ACC112 (cell line): ENCODE measurements at regions not wholly inside any gene's neighbourhood (a gene's known extent, or its start where the extent isn't known, plus 50 kb on each side); places are given as distances from the start of the nearest gene placed in this dataset.
"Not testable (repeated sequence)": the region's sequence is repeated elsewhere in the genome, so short reads cannot be mapped to it uniquely, and the experiment has no call there.

Experiments used
- H2AFZ ChIP-seq: fragments of 200-600 bp; sonication (generic); one replicate; pipeline ENCODE4 v1.6.0; 2017; ENCODE audit warnings: antibody characterized with exemption, low read length; ENCODE audit not compliant: unreplicated experiment
- H3K27ac ChIP-seq: fragments of 200-600 bp; sonication (generic); 2 replicates; pipeline ENCODE4 v1.5.1; 2014; ENCODE audit warnings: low read depth, mild to moderate bottlenecking, antibody characterized with exemption, low read length, moderate library complexity
- H3K27me3 ChIP-seq: fragments of 200-600 bp; sonication (generic); 2 replicates; pipeline ENCODE4 v1.6.1; 2014; ENCODE audit warnings: mild to moderate bottlenecking, antibody characterized with exemption, low read length, moderate library complexity, mixed read lengths; ENCODE audit not compliant: insufficient read depth
- H3K36me3 ChIP-seq: fragments of 200-600 bp; sonication (generic); 2 replicates; pipeline ENCODE4 v1.6.1; 2016; ENCODE audit warnings: mild to moderate bottlenecking, antibody characterized with exemption, low read length, moderate library complexity, mixed read lengths; ENCODE audit not compliant: insufficient read depth
- H3K4me1 ChIP-seq: fragments of 200-600 bp; sonication (generic); one replicate; pipeline ENCODE4 v1.6.1; 2016; ENCODE audit warnings: low read length, mixed read lengths; ENCODE audit not compliant: insufficient read depth, unreplicated experiment, control insufficient read depth
- H3K4me3 ChIP-seq: fragments of 200-600 bp; sonication (generic); 2 replicates; pipeline ENCODE4 v1.5.1; 2014; ENCODE audit warnings: mild to moderate bottlenecking, low read depth, low read length
- H3K79me2 ChIP-seq: fragments of 200-600 bp; sonication (generic); one replicate; pipeline ENCODE4 v1.6.0; 2016; ENCODE audit warnings: low read length; ENCODE audit not compliant: control insufficient read depth, unreplicated experiment, insufficient read depth

DNA sequence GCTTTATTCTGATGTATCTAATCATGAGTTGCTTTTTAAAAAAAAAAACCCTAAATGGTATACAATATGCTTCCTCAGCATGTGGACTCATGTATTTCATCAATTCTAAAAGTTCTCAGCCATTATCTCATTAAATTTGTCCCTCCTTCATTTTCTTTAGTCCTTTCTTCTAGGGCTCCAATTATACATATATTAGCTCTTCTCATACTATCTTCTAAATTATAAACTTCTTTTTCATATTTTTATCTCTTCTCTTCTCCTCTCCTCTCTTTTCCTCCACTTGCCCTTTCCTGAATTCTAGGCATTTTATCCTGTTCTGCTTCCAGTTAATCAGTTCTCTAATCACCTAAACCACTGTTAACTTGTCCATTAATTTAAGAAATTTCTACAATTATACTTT, 55.0 kb upstream of the IL33 start:
- no peak overlapping the region for H3K4me3 ChIP-seq
- no peak overlapping the region for H2AFZ ChIP-seq
- no peaks in the 10 kb centered on the region for H3K36me3 ChIP-seq

DNA sequence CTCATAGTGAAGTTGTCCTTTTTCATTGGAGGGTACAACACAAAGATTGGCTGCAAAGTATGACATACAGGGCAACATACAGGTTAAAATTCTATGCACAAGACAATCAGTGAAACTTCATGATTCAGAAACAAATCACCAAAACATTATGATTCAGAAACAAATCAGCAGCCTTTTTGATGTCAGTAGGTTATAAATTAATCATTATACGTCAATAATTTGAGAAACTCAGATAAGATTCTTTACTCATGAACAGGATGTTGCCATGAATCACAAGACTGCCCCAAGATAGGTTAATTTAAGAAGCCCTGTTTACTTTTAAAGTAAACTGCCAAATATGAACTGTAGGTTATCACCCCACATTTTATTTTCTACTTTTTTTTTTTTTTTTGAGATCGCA, 62.2 kb upstream of the IL33 start:
- H3K79me2 ChIP-seq: no peaks in the 10 kb centered on the region
- no peaks in the 10 kb centered on the region for H3K36me3 ChIP-seq
- no peaks in the 10 kb centered on the region for H3K27me3 ChIP-seq
- peaks cover 15% of the 10 kb centered on the region for H3K4me1 ChIP-seq
- H3K4me3 ChIP-seq: no peak overlapping the region
- H2AFZ ChIP-seq: no peak overlapping the region
- H3K27ac ChIP-seq: peak overlapping the region; percentile 54

More for the DNA sequence above, 55.0 kb upstream of the IL33 start:
- Histone ChIP-seq H3K79me2 (no peaks in the 10 kb centered on the region), H3K27me3 (no peaks in the 10 kb centered on the region), H3K27ac (no peak overlapping the region), H3K4me1 (no peaks in the 10 kb centered on the region)

DNA sequence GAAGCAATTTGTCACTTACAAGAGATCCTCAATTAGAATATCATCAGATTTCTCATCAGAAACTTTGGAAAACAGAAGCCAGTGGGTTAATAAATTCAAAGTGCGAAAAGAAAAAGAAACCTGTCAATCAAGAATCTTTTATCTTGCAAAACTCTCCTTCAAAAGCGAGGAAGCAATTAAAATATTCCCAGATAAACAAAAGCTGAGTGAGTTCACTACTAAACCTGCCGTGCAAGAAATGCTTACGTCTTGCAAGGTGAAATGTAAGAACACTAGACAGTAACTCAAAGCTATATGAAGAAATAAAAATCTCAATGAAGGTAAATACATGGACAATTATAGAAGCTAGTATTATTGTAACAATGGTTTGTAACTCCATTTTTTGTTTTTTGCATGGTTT, 62.8 kb upstream of the IL33 start:
- H3K4me3 ChIP-seq: no peak overlapping the region

DNA sequence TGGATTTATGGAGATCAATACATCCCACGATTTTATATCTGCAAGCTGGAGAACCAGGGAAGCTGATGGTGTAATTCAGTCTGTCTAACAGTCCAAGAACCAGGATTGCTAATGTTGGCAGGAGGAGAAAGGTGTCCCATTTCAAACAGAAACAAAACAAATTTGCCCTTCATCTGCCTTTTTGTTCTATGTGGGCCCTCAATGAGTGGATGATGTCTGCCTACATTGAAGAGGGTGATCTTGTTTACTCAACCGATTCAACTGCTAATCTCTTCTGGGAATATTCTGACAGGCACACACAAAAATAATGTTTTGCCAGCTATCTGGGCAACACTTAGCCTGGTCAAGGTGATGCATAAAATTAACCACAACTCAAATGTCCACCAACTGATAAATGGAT, 65.1 kb upstream of the IL33 start:
- Histone ChIP-seq H3K79me2 (no peaks in the 10 kb centered on the region), H2AFZ (no peak overlapping the region), H3K27me3 (no peaks in the 10 kb centered on the region), H3K4me3 (no peak overlapping the region), H3K27ac (no peak overlapping the region), H3K36me3 (no peaks in the 10 kb centered on the region), H3K4me1 (peaks cover 15% of the 10 kb centered on the region)

More for the DNA sequence above, 62.8 kb upstream of the IL33 start:
- no peak overlapping the region for H2AFZ ChIP-seq
- peak overlapping the region; percentile 54 for H3K27ac ChIP-seq
- no peaks in the 10 kb centered on the region for H3K27me3 ChIP-seq
- H3K36me3 ChIP-seq: no peaks in the 10 kb centered on the region
- H3K79me2 ChIP-seq: no peaks in the 10 kb centered on the region
- H3K4me1 ChIP-seq: peaks cover 15% of the 10 kb centered on the region

DNA sequence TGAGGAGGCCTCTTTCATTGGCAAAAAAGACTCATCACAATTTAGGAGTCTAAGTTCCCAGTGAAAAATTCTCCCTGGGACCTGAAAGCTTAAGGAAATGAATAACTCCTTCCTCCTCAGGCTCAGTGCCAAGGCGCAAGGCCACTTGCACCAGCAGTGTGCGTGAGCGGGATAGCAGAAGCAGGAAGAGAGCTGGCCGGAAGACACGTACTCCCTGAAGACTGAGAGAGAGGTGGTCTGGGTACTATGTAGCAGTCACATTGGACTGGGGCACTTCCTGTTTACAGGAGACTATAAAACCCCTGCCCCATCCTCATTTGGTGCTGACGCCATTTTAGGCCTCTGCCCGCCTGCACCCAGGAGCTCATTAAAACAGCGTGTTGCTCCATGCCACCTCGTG, 66.3 kb upstream of the IL33 start:
- Histone ChIP-seq H3K27ac (no peak overlapping the region), H3K79me2 (no peaks in the 10 kb centered on the region), H3K4me3 (no peak overlapping the region), H3K36me3 (no peaks in the 10 kb centered on the region), H3K4me1 (peaks cover 15% of the 10 kb centered on the region), H3K27me3 (no peaks in the 10 kb centered on the region), H2AFZ (no peak overlapping the region)

DNA sequence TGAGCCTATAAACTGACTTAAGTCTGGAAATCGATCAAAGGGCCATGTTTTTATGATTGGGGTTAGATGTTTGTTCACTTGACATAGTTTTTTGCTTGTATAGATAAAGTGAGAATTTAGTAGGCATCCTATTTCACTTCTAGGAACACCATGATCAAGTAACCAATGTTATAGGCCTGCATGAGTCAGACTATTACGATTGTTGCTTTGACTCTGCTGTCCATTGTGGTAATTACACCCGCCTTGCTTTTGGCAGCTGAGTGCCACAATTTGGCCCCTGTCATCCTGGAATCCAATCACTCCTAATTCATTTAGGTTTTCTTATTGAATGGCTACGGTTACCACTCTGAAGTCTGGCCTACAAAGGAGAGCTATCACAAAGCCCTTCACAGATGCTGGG, 67.8 kb upstream of the IL33 start:
- Histone ChIP-seq H3K4me3 (no peak overlapping the region), H3K27ac (no peak overlapping the region), H3K27me3 (no peaks in the 10 kb centered on the region), H3K36me3 (no peaks in the 10 kb centered on the region), H3K4me1 (peaks cover 4% of the 10 kb centered on the region), H3K79me2 (no peaks in the 10 kb centered on the region), H2AFZ (no peak overlapping the region)

DNA sequence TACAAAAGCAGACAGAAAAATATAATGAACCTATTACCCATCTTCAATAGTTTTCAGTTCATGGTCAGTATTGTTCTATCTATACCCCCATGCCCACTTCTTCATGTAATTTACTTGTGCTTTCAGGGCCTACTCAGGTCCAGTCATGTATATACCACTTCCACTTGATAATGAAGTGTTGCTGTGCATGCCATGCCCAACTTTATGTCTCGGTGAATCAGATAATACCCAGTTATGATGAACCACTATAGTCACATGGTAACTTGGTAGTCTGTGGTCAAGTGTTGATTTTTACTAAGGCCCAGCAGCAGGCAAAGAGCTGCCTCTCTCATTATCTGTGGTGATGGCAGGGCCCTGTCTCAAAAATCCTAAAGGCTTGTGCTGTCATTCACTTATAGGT, 70.7 kb upstream of the IL33 start:
- no peak overlapping the region for H3K4me3 ChIP-seq
- no peak overlapping the region for H2AFZ ChIP-seq
- H3K27ac ChIP-seq: no peak overlapping the region
- H3K27me3 ChIP-seq: no peaks in the 10 kb centered on the region
- H3K4me1 ChIP-seq: no peaks in the 10 kb centered on the region
- no peaks in the 10 kb centered on the region for H3K36me3 ChIP-seq
- H3K79me2 ChIP-seq: no peaks in the 10 kb centered on the region

DNA sequence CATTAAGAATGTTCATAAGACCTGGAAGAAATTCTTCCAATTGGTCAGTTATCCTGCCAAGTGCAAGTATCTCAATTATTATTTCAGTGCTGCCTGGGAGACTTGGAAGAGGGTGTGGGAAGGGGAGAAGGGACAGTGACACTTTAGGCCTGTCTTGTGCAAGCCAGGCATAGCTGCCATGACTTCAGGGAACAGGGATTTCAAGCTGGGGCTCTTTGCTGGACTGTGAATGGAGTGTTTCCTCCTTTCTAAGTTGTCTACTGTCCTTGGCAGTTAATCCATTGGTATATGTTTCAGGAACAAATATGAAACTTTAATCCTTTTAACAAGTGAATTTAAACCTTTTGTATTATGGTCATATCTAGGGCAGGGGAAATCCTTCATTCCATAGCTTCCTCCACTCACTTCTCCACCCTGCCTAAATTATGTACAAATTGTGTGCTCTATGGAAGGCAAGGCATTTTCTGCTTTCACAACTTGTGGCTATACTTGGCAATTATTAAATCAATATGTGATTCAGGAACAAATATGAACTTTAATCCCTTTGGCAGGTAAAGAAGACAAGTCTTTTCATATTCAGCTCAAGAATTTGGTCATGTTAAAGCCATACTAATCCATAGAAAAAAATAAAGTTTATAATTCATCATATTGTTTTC, 72.7 kb upstream of the IL33 start:
- Histone ChIP-seq H3K79me2 (no peaks in the 10 kb centered on the region), H3K4me3 (no peak overlapping the region), H3K27me3 (no peaks in the 10 kb centered on the region), H3K36me3 (no peaks in the 10 kb centered on the region), H2AFZ (no peak overlapping the region), H3K4me1 (no peaks in the 10 kb centered on the region), H3K27ac (no peak overlapping the region)

DNA sequence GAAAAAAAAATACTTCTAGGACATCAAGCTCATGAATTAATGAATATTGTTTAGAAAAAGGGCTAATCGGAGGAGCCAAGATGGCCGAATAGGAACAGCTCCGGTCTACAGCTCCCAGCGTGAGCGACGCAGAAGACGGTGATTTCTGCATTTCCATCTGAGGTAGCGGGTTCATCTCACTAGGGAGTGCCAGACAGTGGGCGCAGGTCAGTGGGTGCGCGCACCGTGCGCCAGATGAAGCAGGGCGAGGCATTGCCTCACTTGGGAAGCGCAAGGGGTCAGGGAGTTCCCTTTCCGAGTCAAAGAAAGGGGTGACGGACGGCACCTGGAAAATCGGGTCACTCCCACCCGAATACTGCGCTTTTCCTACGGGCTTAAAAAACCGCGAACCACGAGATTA, 79.8 kb upstream of the IL33 start:
- H3K4me1 ChIP-seq, H3K79me2 ChIP-seq, H3K4me3 ChIP-seq, H3K36me3 ChIP-seq, H3K27ac ChIP-seq, H2AFZ ChIP-seq, H3K27me3 ChIP-seq: not testable (repeated sequence)

DNA sequence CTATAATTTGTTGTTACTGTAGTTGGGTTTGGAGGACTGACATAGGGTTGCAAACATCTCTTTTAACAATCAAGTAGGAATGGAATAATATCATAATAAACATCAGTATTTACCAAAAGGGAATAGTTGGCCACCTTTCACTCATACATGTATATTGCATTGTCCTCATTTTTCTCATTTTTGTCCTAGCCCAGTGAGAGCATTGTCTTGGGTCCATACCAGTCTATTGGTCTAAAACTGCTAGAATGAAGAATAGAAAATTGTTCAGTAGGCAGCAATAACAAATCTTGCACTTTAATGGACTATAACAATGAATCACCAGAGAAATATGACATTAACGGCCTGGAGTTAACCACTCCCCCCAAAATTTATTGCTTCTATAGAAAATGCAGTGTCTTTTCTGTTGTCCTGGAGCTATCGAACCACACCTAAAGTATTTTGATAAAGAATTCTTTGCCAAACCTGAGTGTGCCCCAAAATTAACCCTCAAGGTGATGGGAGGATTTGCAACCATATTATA, 80.9 kb upstream of the IL33 start:
- no peak overlapping the region for H2AFZ ChIP-seq
- H3K36me3 ChIP-seq: no peaks in the 10 kb centered on the region
- no peaks in the 10 kb centered on the region for H3K4me1 ChIP-seq
- no peak overlapping the region for H3K27ac ChIP-seq
- no peaks in the 10 kb centered on the region for H3K79me2 ChIP-seq
- H3K27me3 ChIP-seq: 0 out of 2 replicates have a peak, but pooled peaks cover 5% of the 10 kb centered on the region
- no peak overlapping the region for H3K4me3 ChIP-seq

DNA sequence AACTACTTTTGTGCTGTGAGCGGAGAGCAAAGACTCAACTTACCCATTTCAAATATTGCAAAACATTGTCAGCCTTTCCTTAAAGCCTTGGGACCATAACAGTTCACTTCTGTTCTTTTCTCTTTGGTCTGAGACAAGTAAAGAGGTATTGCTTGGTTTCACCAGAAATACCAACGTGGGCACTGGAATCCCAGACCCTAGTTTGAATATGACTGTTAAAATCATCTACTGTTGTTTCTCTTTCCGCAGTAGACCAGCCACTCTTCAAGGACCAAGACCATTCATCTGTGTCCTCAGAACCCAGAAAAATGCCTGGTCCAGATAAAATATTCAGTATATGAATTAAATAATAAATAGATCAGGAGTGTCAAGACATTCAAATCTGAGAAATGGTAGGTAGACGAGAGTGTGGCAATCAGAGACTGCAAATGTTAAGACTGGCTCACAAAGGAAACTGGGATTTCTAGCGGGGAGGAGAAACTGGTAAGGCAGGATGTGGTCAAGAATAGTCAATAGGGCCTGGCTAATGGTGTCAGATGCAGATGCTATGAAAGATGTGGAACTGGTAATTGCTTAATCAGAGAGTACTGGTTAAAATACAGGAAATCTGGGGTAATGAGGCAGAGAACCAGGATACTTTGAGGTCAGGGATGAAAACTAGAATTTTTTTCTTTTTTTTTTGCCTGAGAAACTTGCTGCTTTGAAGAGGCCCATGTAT, 82.1 kb upstream of the IL33 start:
- Histone ChIP-seq H3K27ac (no peak overlapping the region), H2AFZ (no peak overlapping the region), H3K4me3 (no peak overlapping the region), H3K79me2 (no peaks in the 10 kb centered on the region), H3K27me3 (0 out of 2 replicates have a peak, but pooled peaks cover 5% of the 10 kb centered on the region), H3K36me3 (no peaks in the 10 kb centered on the region), H3K4me1 (no peaks in the 10 kb centered on the region)
